ENCODE measurements at regions not wholly inside any gene's neighbourhood (a gene's known extent, or its start where the extent isn't known, plus 50 kb on each side); places are given as distances from the start of the nearest gene placed in this dataset.

- Histone ChIP-seq H2BK5ac (ENCODE audit: low read depth, low read length) (no peak overlapping the region), H3K79me1 (ENCODE audit: low read depth, low read length) (no peaks in the 10 kb centered on the region), H3K9ac (replicated peaks in 1 of 4; ENCODE audit: extremely low read depth in 1 of 4, low read depth in 3 of 4, low read length in 3 of 4) (no peak overlapping the region), H2BK15ac (ENCODE audit: low read length) (no peak overlapping the region), H3K4me1 (replicated peaks in 1 of 4; ENCODE audit: control insufficient read depth in 3 of 4, insufficient read depth in 4 of 4, low read length in 3 of 4) (no peaks in the 10 kb centered on the region), H3K23ac (ENCODE audit: insufficient read length) (no peak overlapping the region), H3K56ac (replicated peaks; ENCODE audit: insufficient read length, low read depth, low read length) (no peak overlapping the region), H3K27me3 (replicated peaks in 1 of 4; ENCODE audit: control insufficient read depth in 3 of 4, extremely low read depth in 1 of 4, insufficient read depth in 3 of 4, low read length in 3 of 4) (no peaks in the 10 kb centered on the region), H3K18ac (ENCODE audit: extremely low read depth, low read length) (no peak overlapping the region), H3K14ac (ENCODE audit: insufficient read length) (no peak overlapping the region), H4K5ac (ENCODE audit: insufficient read length, low read depth, low read length) (no peak overlapping the region), H3K79me2 (ENCODE audit: control insufficient read depth in 1 of 2, insufficient read depth in 2 of 2, low read length in 2 of 2) (no peaks in the 10 kb centered on the region), H4K91ac (replicated peaks; ENCODE audit: insufficient read length, low read length) (no peak overlapping the region), H3K23me2 (ENCODE audit: low read depth, low read length) (no peaks in the 10 kb centered on the region), H4K20me1 (replicated peaks in 1 of 2; ENCODE audit: control insufficient read depth in 1 of 2, insufficient read depth in 2 of 2, low read length in 2 of 2) (no peaks in the 10 kb centered on the region), H3K27ac (ENCODE audit: low read depth, low read length) (no peak overlapping the region), H2BK12ac (ENCODE audit: low read depth, low read length) (no peak overlapping the region), H2BK120ac (replicated peaks; ENCODE audit: low read depth, low read length) (no peak overlapping the region), H4K8ac (ENCODE audit: extremely low read depth, insufficient read depth, low read length) (no peak overlapping the region), H2AFZ (ENCODE audit: low read length) (no peak overlapping the region), H3K36me3 (ENCODE audit: control insufficient read depth in 2 of 4, insufficient read depth in 4 of 4, low read length in 3 of 4) (no peaks in the 10 kb centered on the region), H3K4ac (replicated peaks; ENCODE audit: insufficient read length, low read depth, low read length) (no peak overlapping the region), H3K4me2 (ENCODE audit: insufficient read depth in 1 of 2, low read depth in 2 of 2, low read length in 2 of 2) (no peak overlapping the region), H3K4me3 (ENCODE audit: extremely low read depth in 1 of 4, insufficient read depth in 2 of 4, low read depth in 3 of 4, low read length in 4 of 4) (no peak overlapping the region), H3K9me3 (ENCODE audit: insufficient read depth in 2 of 2, low read depth in 1 of 2, low read length in 1 of 2) (no peaks in the 10 kb centered on the region), H2AK5ac (ENCODE audit: low read depth, low read length) (no peak overlapping the region), H2BK20ac (ENCODE audit: low read length) (no peak overlapping the region)
- no peak for DNase-seq (ENCODE audit: low read depth in 1 of 2, low spot score in 2 of 2)
- CTCF ChIA-PET (ENCODE audit: partially characterized antibody): no interaction called here
- POLR2A ChIA-PET (ENCODE audit: partially characterized antibody): no interaction called here
- 90% methylated on average over 4 of the region's 4 CpGs; no CpG with 5 or more reads in 1 of the 2 experiments for WGBS, 2 experiments (ENCODE audit: extremely low coverage in 1 of 2, insufficient coverage in 1 of 2, insufficient read length in 1 of 2, insufficient replicate concordance in 2 of 2, low coverage in 1 of 2, low lambda C conversion rate in 2 of 2, missing lambda C conversion rate in 1 of 2)
- FAIRE-seq: no peak
- no peak for TF ChIP-seq SIRT6 (IDR thresholded peaks at IDR 0.05; ENCODE audit: low read length)
- TF ChIP-seq HDAC6 (IDR thresholded peaks at IDR 0.05; ENCODE audit: low read depth, low read length): no peak
These were observed 495.6 kb upstream of the ZFP42 start for GRCh38 chr4:187499956-187500355.

Measured in H1 (cell line).